GM18519 (cell line): ENCODE measurements at regions not wholly inside any gene's neighbourhood (a gene's known extent, or its start where the extent isn't known, plus 50 kb on each side); places are given as distances from the start of the nearest gene placed in this dataset.

Experiments used
- ATAC-seq: cut with Tn5 transposase; IDR thresholded peaks from one replicate; pipeline ENCODE4 v1.9.1; 2021; ENCODE audit warnings: mild to moderate bottlenecking, moderate library complexity; ENCODE audit not compliant: unreplicated experiment, low FRiP score

GRCh38 chr2:4130651-4131050 is 427.3 kb downstream of the DCDC2C start:
- ATAC-seq: no peak

- no peak for ATAC-seq
These were observed 431.5 kb downstream of the DCDC2C start for GRCh38 chr2:4134551-4135550.

DNA sequence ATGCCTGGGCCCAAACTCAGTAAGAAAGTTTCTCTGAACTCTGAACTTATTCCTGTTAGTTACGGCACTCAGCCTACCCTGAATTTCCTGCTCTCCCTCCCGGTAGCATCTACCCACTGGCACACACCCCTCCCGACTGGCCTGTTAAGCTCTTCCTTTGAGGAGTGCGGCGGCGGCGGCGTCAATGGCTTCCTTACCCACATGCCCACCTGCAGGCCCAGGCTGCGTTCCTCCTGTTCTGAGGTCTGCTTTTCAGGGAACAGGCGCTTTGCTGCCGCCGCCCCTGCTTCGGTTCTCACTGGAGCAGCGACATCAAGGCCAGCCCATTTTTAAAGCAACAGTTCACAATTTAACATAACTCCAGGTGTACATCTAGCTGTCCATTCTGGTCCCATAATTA is 432.4 kb downstream of the DCDC2C start:
- ATAC-seq: no peak

GRCh38 chr2:4139316-4139715 is 435.9 kb downstream of the DCDC2C start:
- no peak for ATAC-seq

- ATAC-seq: no peak
These were observed 436.4 kb downstream of the DCDC2C start for GRCh38 chr2:4139731-4140130.

DNA sequence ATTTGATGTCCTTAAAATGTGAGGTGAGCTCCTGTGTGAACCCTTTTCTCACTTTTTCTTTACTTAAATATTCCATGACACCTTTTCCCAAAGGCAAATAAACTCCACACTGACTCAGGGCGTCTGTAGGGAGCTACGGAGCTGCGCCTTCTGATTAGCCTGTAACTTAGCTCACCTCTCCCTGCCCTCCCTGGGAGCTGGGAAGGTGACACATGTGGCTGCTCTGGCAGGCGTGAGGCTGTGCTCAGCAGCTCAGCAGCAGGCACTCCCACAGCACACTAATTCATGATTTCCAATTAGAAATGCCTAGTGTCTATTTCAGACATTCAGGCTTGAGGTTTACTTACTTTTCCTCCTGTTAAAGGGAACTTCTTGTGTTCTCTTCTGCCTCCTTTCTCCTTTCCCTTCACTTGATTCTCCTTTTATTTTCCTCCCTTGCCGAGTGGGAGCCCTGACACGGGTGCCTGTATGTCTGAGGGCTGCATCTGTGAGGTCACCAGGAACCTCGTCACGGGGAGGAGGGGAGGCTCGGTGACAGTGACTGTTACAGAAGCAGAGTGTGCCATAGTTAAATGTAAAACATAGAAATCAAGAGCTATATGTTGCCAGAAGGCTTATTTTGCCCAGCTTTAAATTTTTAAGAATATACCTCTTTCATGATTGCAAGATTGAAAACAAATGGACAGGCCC is 437.1 kb downstream of the DCDC2C start:
- no peak for ATAC-seq

DNA sequence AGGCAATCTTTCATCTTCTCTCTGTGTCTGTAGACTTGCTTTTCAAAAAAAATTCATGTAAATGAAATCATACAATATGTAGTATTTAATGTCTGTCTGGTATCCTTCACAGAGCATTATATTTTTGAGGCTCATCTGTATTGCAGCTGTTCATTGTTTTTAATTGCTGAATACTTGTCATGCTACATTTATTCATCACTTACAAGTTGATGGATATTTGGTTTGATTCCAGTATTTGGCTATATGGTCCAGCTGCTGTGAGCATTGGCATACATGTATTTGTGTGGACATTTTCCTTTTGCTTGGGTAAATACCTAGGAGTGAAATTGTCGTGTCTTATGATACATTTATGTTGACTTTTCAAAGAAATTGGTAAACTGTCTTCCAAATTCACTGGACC is 441.4 kb downstream of the DCDC2C start:
- no peak for ATAC-seq

DNA sequence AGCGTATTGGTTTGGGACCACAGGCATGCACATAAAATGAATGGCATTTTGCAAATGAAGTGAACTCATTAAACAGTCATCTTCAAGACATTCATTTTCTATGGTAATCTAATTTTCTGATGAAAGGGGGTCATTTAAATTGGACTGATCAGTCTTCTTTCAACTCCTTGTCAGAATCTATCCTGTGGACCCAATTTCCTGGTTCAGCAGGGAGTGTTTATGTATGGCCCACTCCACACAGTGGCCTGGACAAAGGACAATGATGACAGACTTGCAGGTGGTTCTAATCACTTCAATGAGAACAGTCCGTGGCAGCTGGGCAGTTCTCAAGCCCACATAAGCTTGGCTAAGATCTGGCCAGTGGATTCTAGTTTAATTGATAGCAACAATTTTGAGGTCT is 448.1 kb downstream of the DCDC2C start:
- no peak for ATAC-seq

- no peak for ATAC-seq
These were observed 448.7 kb downstream of the DCDC2C start for GRCh38 chr2:4152051-4152450.

- no peak for ATAC-seq
These were observed 465.5 kb downstream of the DCDC2C start for GRCh38 chr2:4168834-4169233.

GRCh38 chr2:4174796-4175195 is 471.4 kb downstream of the DCDC2C start:
- ATAC-seq: no peak

DNA sequence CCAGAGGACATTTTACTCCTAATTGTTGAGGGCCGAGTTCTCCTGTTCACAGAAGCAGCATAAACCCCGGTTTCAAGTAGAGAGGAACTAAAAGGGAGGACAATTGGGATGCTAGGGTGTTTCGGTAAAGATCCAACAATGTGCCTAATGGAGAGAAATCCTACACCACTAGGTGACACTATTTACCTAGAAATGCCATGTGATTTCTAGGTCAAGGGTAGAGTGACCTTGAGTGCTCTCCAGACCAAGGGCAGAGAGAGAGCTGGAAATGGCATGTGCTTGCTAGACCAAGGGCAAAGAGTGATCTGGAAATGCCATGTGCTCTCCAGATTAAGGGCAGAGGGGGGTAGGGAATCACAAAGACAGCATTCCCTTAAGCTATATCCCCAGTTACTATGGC is 472.0 kb downstream of the DCDC2C start:
- ATAC-seq: no peak

- ATAC-seq: no peak
These were observed 477.3 kb downstream of the DCDC2C start for GRCh38 chr2:4180631-4181030.

DNA sequence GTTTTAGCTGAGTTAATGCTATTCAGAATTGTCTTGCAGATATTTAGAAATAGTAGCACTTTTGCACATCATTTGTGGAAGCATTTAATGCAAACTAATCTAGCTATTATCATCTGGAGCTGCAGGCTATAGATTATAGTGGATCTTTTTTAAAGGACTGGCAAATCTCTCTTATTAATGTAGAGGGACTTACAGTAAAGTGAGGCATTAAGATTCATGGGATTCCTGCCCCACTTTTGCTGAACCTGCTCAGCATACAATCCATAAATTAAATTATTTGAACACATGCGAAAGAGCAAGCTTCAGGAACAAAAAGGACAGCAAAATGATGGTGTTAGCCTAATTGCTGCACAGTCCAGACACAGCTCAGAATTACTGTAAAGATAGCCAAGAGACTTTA is 477.7 kb downstream of the DCDC2C start:
- ATAC-seq: no peak

- no peak for ATAC-seq
These were observed 485.2 kb downstream of the DCDC2C start for GRCh38 chr2:4188561-4188960.

DNA sequence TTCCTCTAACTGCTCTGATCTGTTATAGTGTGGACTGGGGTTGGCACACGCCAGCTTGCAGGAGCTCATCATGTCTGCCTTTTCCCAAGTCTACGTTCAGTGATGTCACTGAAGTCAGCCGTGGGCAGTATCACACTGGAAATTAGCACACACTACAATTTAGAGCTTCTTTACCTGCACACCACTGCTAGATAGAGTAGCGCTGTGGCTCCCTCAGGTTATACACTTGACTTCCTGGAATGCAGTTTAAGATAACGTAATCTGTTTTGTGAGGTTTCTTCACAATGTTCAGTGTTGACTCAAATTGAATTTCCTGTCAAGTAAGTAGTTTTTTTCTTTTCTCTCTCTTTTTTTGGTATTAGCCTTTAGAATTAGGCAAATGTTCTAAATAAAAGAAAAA is 487.2 kb downstream of the DCDC2C start:
- ATAC-seq: no peak

DNA sequence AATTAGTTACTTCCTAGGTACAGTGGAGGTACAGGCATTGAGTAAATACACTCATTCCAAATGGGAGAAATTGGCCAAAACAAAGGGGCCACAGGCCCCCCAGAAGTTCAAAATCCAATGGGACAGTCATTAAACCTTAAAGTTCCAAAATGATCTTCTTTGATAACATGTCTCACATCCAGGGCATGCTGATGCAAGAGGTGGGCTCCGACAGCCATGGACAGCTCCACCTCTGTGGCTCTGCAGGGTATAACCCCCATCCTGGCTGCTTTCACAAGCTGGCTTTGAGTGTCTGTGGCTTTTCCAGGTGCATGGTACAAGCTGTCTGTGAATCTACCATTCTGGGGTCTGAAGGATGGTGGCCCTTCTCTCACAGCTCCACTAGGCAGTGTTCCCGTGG is 488.7 kb downstream of the DCDC2C start:
- ATAC-seq: no peak

DNA sequence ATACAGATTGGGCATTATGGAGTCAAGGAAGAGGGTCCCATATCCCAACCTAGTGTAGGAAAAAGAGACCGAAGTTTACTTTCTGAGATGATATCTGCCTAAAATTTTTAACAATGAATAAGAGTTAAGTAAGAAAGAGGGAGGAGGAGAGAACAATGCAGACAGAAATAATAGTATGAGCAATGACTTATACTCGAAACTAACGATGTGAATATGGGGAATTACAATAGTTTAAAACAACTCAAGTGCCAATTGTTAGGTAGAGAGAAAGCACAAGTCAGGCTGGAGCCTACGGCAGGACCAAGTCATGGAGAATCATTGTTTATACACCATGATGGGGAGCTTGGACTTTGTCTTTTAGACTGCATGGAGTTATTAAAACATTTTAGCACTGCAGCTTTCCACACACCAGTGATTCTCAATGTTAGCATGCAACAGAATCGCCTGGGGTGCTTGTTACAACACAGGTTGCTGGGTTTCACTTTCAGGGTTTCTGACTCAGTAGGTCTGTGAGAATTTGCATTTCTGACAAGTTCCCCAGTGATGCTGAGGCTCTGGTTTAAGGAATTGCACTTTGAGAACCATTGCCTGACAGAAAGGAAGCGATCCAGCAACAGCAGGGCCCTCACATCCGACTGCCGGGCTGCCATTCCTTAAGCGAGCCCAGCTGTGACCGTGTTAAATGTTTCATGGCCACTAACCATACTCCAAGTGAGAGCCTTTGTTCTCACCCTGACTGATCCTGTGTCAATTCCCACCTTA is 511.2 kb downstream of the DCDC2C start:
- ATAC-seq: no peak

- no peak for ATAC-seq
These were observed 514.4 kb downstream of the DCDC2C start for GRCh38 chr2:4217737-4218136.

DNA sequence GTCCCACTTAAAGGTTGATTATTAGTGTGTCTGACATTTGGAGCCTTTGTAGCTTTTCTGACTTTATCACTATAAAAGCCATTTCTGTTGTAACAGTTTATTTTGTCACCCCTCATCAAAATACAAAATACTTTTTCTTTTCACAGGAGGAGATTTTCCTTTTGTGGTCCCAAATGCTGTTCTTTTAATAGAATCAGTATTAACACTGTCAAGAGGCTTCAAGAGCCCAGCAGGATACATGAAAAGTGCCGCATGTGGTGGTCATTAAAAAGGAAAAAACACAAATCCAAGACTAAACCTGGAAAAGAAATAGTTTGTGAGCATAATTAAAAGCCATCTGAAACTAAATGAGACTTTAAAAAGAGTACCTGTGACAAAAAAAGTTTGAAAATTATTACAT is 515.7 kb downstream of the DCDC2C start:
- no peak for ATAC-seq

GRCh38 chr2:4219571-4219970 is 516.2 kb downstream of the DCDC2C start:
- ATAC-seq: no peak
